HG02678 (cell line): ENCODE measurements at regions not wholly inside any gene's neighbourhood (a gene's known extent, or its start where the extent isn't known, plus 50 kb on each side); places are given as distances from the start of the nearest gene placed in this dataset.
A peak's percentile ranks its signal among the peaks of the same experiment; 100 is the strongest.

Source experiments
- ATAC-seq: cut with Tn5 transposase; IDR thresholded peaks from one replicate; pipeline ENCODE4 v1.9.1; 2021; ENCODE audit warnings: mild to moderate bottlenecking, moderate library complexity; ENCODE audit not compliant: unreplicated experiment

- ATAC-seq, result no peak
Observed at GRCh38 chr5:34501840-34502239, 154.3 kb upstream of the RAI14 start.

GRCh38 chr5:34502581-34502980 lies 153.5 kb upstream of the RAI14 start:
- no peak for ATAC-seq

GRCh38 chr5:34503379-34504253 lies 152.5 kb upstream of the RAI14 start:
- no peak for ATAC-seq

GRCh38 chr5:34504967-34505366 lies 151.2 kb upstream of the RAI14 start:
- ATAC-seq, result no peak

GRCh38 chr5:34505731-34506130 lies 150.4 kb upstream of the RAI14 start:
- ATAC-seq, result no peak

- ATAC-seq, result no peak
Observed at GRCh38 chr5:34507933-34508332, 148.2 kb upstream of the RAI14 start.

- no peak for ATAC-seq
Observed at GRCh38 chr5:34509392-34509791, 146.7 kb upstream of the RAI14 start.

GRCh38 chr5:34510002-34510401 lies 146.1 kb upstream of the RAI14 start:
- ATAC-seq, result no peak

- no peak for ATAC-seq
Observed at GRCh38 chr5:34511063-34511462, 145.1 kb upstream of the RAI14 start.

GRCh38 chr5:34511481-34511880 lies 144.6 kb upstream of the RAI14 start:
- ATAC-seq, result no peak

GRCh38 chr5:34511915-34512314 lies 144.2 kb upstream of the RAI14 start:
- no peak for ATAC-seq

GRCh38 chr5:34516166-34516565 lies 140.0 kb upstream of the RAI14 start:
- no peak for ATAC-seq

- no peak for ATAC-seq
Observed at GRCh38 chr5:34516686-34517085, 139.4 kb upstream of the RAI14 start.

GRCh38 chr5:34517249-34517648 lies 138.9 kb upstream of the RAI14 start:
- ATAC-seq, result no peak

- no peak for ATAC-seq
Observed at GRCh38 chr5:34519489-34520220, 136.5 kb upstream of the RAI14 start.

- ATAC-seq, result no peak
Observed at GRCh38 chr5:34521628-34522290, 134.4 kb upstream of the RAI14 start.

- ATAC-seq, result peak; percentile 89
Observed at GRCh38 chr5:34522599-34523386, 133.3 kb upstream of the RAI14 start.

- ATAC-seq, result peak; percentile 12
Observed at GRCh38 chr5:34523387-34523726, 132.8 kb upstream of the RAI14 start.

- ATAC-seq, result no peak
Observed at GRCh38 chr5:34524123-34524522, 132.0 kb upstream of the RAI14 start.

- ATAC-seq, result no peak
Observed at GRCh38 chr5:34525761-34526160, 130.4 kb upstream of the RAI14 start.
